Nephron (organoid): ENCODE measurements at regions not wholly inside any gene's neighbourhood (a gene's known extent, or its start where the extent isn't known, plus 50 kb on each side); places are given as distances from the start of the nearest gene placed in this dataset.
A peak's percentile ranks its signal among the peaks of the same experiment; 100 is the strongest.

Source experiments
- H3K27ac Mint-ChIP-seq, 3 experiments: 2 replicates each; pipeline ENCODE4 v1.8.0; 2020; ENCODE audit warnings: mixed read lengths in 3 of 3, mild to moderate bottlenecking in 2 of 3, moderate library complexity in 1 of 3
- H3K27me3 Mint-ChIP-seq: 2 replicates; pipeline ENCODE4 v1.8.0; 2021; ENCODE audit warnings: low read depth, mild to moderate bottlenecking, moderate library complexity, mixed read lengths
- H3K36me3 Mint-ChIP-seq: 2 replicates; pipeline ENCODE4 v1.8.0; 2020; ENCODE audit warnings: low read depth, mixed read lengths
- H3K4me1 Mint-ChIP-seq: 2 replicates; pipeline ENCODE4 v1.8.0; 2020; ENCODE audit warnings: mixed read lengths
- H3K4me3 Mint-ChIP-seq, 3 experiments: 2 replicates each; pipeline ENCODE4 v1.8.0; 2020; ENCODE audit warnings: mild to moderate bottlenecking in 3 of 3, mixed read lengths in 3 of 3, moderate library complexity in 2 of 3
- H3K9me3 Mint-ChIP-seq: 2 replicates; pipeline ENCODE4 v1.8.0; 2020; ENCODE audit warnings: mixed read lengths
- TF ChIP-seq, protein P1 (sequence below), 3 experiments: fragments of 200-600 bp; sonication (generic); IDR thresholded peaks; one replicate each; pipeline ENCODE4 v1.5.0; 2021; ENCODE audit warnings: antibody characterized with exemption in 3 of 3; ENCODE audit not compliant: unreplicated experiment in 3 of 3

DNA sequence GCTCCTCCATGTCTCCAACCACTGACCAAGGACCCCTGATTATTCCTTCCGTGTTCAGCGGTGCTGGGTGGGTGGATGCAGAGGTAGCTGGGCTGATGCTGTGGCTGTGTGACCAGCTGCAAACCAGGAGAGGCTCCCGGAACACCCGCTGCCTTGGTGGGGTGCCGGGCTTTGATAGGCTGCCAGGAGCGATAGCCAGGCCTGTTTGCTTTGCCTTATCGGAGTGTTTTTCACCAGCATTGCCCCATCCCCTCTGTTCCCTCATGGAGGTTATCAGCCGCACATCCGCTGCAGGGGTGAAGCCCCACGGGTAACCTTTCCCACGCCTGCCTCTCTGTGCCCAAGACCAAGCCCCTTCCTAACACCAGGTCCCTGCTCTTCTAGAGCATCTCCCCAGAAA is 354.3 kb downstream of the C16orf95 start:
- TF ChIP-seq, protein P1, sequence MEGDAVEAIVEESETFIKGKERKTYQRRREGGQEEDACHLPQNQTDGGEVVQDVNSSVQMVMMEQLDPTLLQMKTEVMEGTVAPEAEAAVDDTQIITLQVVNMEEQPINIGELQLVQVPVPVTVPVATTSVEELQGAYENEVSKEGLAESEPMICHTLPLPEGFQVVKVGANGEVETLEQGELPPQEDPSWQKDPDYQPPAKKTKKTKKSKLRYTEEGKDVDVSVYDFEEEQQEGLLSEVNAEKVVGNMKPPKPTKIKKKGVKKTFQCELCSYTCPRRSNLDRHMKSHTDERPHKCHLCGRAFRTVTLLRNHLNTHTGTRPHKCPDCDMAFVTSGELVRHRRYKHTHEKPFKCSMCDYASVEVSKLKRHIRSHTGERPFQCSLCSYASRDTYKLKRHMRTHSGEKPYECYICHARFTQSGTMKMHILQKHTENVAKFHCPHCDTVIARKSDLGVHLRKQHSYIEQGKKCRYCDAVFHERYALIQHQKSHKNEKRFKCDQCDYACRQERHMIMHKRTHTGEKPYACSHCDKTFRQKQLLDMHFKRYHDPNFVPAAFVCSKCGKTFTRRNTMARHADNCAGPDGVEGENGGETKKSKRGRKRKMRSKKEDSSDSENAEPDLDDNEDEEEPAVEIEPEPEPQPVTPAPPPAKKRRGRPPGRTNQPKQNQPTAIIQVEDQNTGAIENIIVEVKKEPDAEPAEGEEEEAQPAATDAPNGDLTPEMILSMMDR (IDR thresholded peaks at IDR 0.05; ENCODE audit: unreplicated experiment in 3 of 3), result no peak
- H3K4me3 Mint-ChIP-seq, result no peak overlapping the region
- peak overlapping the region; percentile 48 to 64 (median 59) for H3K27ac Mint-ChIP-seq
- peaks cover 48% of the 10 kb centered on the region for H3K27me3 Mint-ChIP-seq
- H3K4me1 Mint-ChIP-seq, result peaks cover 88% of the 10 kb centered on the region
- H3K9me3 Mint-ChIP-seq, result no peaks in the 10 kb centered on the region
- H3K36me3 Mint-ChIP-seq, result no peaks in the 10 kb centered on the region

DNA sequence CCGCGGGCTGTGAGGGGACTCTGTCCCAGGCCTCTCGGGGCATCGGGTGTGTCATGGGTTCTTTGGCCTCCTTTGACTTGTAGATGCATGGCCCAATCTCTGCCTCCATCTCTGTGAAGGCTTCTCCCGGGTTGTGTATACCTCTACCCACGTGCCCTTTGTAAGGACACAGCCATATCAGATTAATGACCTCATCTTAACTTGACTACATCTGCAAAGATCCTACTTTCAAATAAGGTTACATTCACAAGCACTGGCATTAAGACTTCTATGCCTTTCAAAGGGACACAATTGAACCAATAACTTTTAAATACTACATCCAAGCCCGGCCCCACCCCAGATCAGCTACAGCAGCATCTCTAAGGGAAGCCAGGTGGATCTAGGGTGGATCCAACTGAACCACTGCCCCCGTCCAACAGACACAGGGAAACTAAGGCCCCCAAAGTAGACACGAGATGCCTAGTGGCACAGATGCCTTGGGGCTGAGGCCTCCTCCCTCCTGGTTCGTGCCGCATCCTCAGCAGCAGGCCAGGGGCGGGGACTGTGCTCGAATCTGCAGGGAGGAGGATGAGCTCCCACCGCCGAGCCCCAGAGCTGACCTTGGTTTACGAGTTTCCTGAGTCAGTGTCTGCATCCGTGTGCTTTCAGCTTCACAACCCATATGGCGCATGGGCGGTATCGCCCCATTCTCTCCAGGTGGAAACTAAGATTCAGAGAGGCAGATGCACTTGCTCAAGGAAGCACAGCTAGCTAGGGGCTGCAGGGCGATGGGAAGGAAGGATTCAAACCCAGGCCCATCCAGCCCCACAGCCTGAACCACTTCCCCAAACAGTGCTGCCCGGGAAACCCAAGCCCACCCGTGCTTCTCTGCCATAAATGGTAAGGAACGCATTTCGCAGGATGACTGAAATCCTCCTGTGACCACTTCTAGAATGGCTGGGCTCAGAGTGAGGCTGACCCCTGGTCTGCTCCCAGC is 353.3 kb downstream of the C16orf95 start:
- Mint-ChIP-seq H3K9me3 (no peaks in the 10 kb centered on the region), H3K4me3 (no peak overlapping the region), H3K4me1 (peaks cover 85% of the 10 kb centered on the region), H3K27me3 (peaks cover 39% of the 10 kb centered on the region), H3K27ac (peak overlapping the region in 2 of 3 experiments; percentile 59 to 64), H3K36me3 (no peaks in the 10 kb centered on the region)
- TF ChIP-seq, protein P1 (IDR thresholded peaks at IDR 0.05; ENCODE audit: unreplicated experiment in 3 of 3), result no peak

- Mint-ChIP-seq H3K27ac (no peak overlapping the region), H3K27me3 (peaks cover 37% of the 10 kb centered on the region), H3K4me1 (peaks cover 81% of the 10 kb centered on the region), H3K4me3 (no peak overlapping the region), H3K36me3 (no peaks in the 10 kb centered on the region), H3K9me3 (no peaks in the 10 kb centered on the region)
- TF ChIP-seq, protein P1 (IDR thresholded peaks at IDR 0.05; ENCODE audit: unreplicated experiment in 3 of 3), result no peak
These were observed 352.4 kb downstream of the C16orf95 start for GRCh38 chr16:86964796-86965241.

- H3K4me3 Mint-ChIP-seq, result no peak overlapping the region
- no peak overlapping the region for H3K27ac Mint-ChIP-seq
- H3K27me3 Mint-ChIP-seq, result peaks cover 37% of the 10 kb centered on the region
- TF ChIP-seq, protein P1 (IDR thresholded peaks at IDR 0.05; ENCODE audit: unreplicated experiment in 3 of 3), result no peak
- no peaks in the 10 kb centered on the region for H3K9me3 Mint-ChIP-seq
- H3K36me3 Mint-ChIP-seq, result no peaks in the 10 kb centered on the region
- H3K4me1 Mint-ChIP-seq, result peaks cover 76% of the 10 kb centered on the region
These were observed 351.9 kb downstream of the C16orf95 start for GRCh38 chr16:86965331-86965730.

DNA sequence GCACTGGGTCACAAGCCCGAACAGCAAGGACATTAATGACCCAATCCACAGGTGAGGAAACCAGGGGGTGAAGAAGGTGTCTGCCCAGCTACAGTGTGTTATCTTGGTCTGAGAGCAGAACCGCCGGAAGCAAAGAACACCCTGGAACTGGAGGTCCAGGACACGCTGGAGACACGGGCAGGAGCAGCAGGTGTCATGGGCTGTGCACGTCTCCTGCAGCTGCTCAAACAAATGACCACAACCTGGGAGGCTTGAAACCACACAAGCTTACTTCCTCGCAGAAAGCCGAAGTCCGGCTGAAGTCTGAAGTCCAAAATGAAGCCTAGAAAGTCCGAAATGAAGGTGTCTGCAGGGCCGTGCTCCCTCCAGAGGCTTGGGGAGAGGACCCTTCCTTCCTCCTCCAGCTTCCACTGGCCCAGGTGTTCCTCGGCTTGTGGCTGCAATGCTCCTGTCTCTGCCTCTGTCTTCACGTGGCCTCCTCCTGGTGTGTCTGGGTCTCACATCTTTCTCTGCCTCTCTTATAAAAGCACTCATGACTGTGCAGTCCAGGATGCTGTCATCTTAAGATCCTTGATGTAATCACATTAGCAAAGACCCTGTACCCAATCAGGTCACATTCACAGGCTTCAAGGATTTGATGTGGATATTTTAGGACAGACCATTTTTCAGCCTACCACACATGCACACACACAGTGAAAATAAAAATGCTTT is 351.2 kb downstream of the C16orf95 start:
- peaks cover 73% of the 10 kb centered on the region for H3K4me1 Mint-ChIP-seq
- H3K27ac Mint-ChIP-seq, result peak overlapping the region in 2 of 3 experiments; percentile 31 to 48
- H3K27me3 Mint-ChIP-seq, result peaks cover 32% of the 10 kb centered on the region
- H3K36me3 Mint-ChIP-seq, result no peaks in the 10 kb centered on the region
- peak overlapping the region in 1 of 3 experiments; percentile 9 for H3K4me3 Mint-ChIP-seq
- no peaks in the 10 kb centered on the region for H3K9me3 Mint-ChIP-seq
- TF ChIP-seq, protein P1 (IDR thresholded peaks at IDR 0.05; ENCODE audit: unreplicated experiment in 3 of 3), result no peak
